HG02588 (cell line): ENCODE measurements at regions not wholly inside any gene's neighbourhood (a gene's known extent, or its start where the extent isn't known, plus 50 kb on each side); places are given as distances from the start of the nearest gene placed in this dataset.

ENCODE experiments used
- ATAC-seq: cut with Tn5 transposase; IDR thresholded peaks from one replicate; pipeline ENCODE4 v1.9.1; 2021; ENCODE audit warnings: mild to moderate bottlenecking, moderate library complexity; ENCODE audit not compliant: unreplicated experiment

- no peak for ATAC-seq
Measured at GRCh38 chr2:17309181-17309580, 209.1 kb downstream of the RAD51AP2 start.

GRCh38 chr2:17306706-17307105 lies 211.5 kb downstream of the RAD51AP2 start:
- no peak for ATAC-seq

- ATAC-seq, result no peak
Measured at GRCh38 chr2:17306219-17306618, 212.0 kb downstream of the RAD51AP2 start.

- no peak for ATAC-seq
Measured at GRCh38 chr2:17303521-17303920, 214.7 kb downstream of the RAD51AP2 start.

GRCh38 chr2:17303054-17303453 lies 215.2 kb downstream of the RAD51AP2 start:
- no peak for ATAC-seq

- ATAC-seq, result no peak
Measured at GRCh38 chr2:17302281-17302680, 216.0 kb downstream of the RAD51AP2 start.

- no peak for ATAC-seq
Measured at GRCh38 chr2:17301437-17301836, 216.8 kb downstream of the RAD51AP2 start.

GRCh38 chr2:17299891-17300540 lies 218.2 kb downstream of the RAD51AP2 start:
- ATAC-seq, result no peak

- no peak for ATAC-seq
Measured at GRCh38 chr2:17298453-17298852, 219.8 kb downstream of the RAD51AP2 start.

GRCh38 chr2:17296686-17297085 lies 221.6 kb downstream of the RAD51AP2 start:
- ATAC-seq, result no peak

GRCh38 chr2:17289669-17290068 lies 228.6 kb downstream of the RAD51AP2 start:
- ATAC-seq, result no peak

GRCh38 chr2:17287183-17287582 lies 231.1 kb downstream of the RAD51AP2 start:
- no peak for ATAC-seq

GRCh38 chr2:17282826-17283225 lies 235.4 kb downstream of the RAD51AP2 start:
- no peak for ATAC-seq

- ATAC-seq, result no peak
Measured at GRCh38 chr2:17282245-17282644, 236.0 kb downstream of the RAD51AP2 start.

- no peak for ATAC-seq
Measured at GRCh38 chr2:17276220-17276619, 242.0 kb downstream of the RAD51AP2 start.

GRCh38 chr2:17272652-17273525 lies 245.4 kb downstream of the RAD51AP2 start:
- ATAC-seq, result peak; percentile 79

- ATAC-seq, result no peak
Measured at GRCh38 chr2:17272170-17272569, 246.1 kb downstream of the RAD51AP2 start.

GRCh38 chr2:17271416-17271815 lies 246.8 kb downstream of the RAD51AP2 start:
- no peak for ATAC-seq

GRCh38 chr2:17270894-17271293 lies 247.3 kb downstream of the RAD51AP2 start:
- peak; percentile 58 for ATAC-seq

- no peak for ATAC-seq
Measured at GRCh38 chr2:17263570-17263968, 254.7 kb downstream of the RAD51AP2 start.

- no peak for ATAC-seq
Measured at GRCh38 chr2:17262854-17263569, 255.2 kb downstream of the RAD51AP2 start.

GRCh38 chr2:17259613-17260012 lies 258.6 kb downstream of the RAD51AP2 start:
- no peak for ATAC-seq
